WTC11 (cell line): ENCODE measurements at regions not wholly inside any gene's neighbourhood (a gene's known extent, or its start where the extent isn't known, plus 50 kb on each side); places are given as distances from the start of the nearest gene placed in this dataset.

Experiments used
- ATF1 ChIP-seq: sonication (generic); formaldehyde crosslinking; IDR thresholded peaks from 2 replicates; pipeline ENCODE4 v1.8.1; 2023; ENCODE audit warnings: mild to moderate bottlenecking, moderate library complexity, missing genetic modification reagents
- CTCF ChIP-seq: fragments of 200-600 bp; IDR thresholded peaks from 2 replicates; pipeline ENCODE4 v1.8.0; 2022; ENCODE audit warnings: antibody characterized with exemption
- NR2C2 ChIP-seq: sonication (generic); formaldehyde crosslinking; IDR thresholded peaks from 2 replicates; pipeline ENCODE4 v1.8.0; 2022; ENCODE audit warnings: mild to moderate bottlenecking, missing genetic modification reagents
- ZNF138 ChIP-seq: sonication (generic); formaldehyde crosslinking; conservative IDR thresholded peaks from 2 replicates; pipeline ENCODE4 v1.8.1; 2022; ENCODE audit warnings: mild to moderate bottlenecking, moderate library complexity, missing genetic modification reagents
- ZNF317 ChIP-seq: sonication (generic); formaldehyde crosslinking; IDR thresholded peaks from 2 replicates; pipeline ENCODE4 v1.8.1; 2023; ENCODE audit warnings: low read depth, mild to moderate bottlenecking, moderate library complexity, missing genetic modification reagents, borderline replicate concordance

- TF ChIP-seq CTCF (no peak), NR2C2 (CRISPR knock-in tag) (no peak), ATF1 (CRISPR knock-in tag) (no peak), ZNF138 (no peak), ZNF317 (CRISPR knock-in tag) (no peak)
Measured at GRCh38 chr7:65749039-65749438, 123.8 kb upstream of the VKORC1L1 start.
